ENCODE measurements at regions not wholly inside any gene's neighbourhood (a gene's known extent, or its start where the extent isn't known, plus 50 kb on each side); places are given as distances from the start of the nearest gene placed in this dataset.

- Histone ChIP-seq H3K9me3 (no peaks in the 10 kb centered on the region), H3K36me3 (replicated peaks in 1 of 2; ENCODE audit: insufficient read depth in 1 of 2, low read depth in 2 of 2) (no peaks in the 10 kb centered on the region), H3K4me1 (no peaks in the 10 kb centered on the region), H3K27ac (no peak overlapping the region), H3K27me3 (no peaks in the 10 kb centered on the region), H3K4me3 (no peak overlapping the region)
- 62 to 67% methylated on average over 1 of the region's 1 CpG for WGBS, 2 donors
- DNase-seq (no peak), ATAC-seq (no peak)
- no peak for TF ChIP-seq POLR2A (IDR thresholded peaks at IDR 0.05)
- TF ChIP-seq, protein P1, sequence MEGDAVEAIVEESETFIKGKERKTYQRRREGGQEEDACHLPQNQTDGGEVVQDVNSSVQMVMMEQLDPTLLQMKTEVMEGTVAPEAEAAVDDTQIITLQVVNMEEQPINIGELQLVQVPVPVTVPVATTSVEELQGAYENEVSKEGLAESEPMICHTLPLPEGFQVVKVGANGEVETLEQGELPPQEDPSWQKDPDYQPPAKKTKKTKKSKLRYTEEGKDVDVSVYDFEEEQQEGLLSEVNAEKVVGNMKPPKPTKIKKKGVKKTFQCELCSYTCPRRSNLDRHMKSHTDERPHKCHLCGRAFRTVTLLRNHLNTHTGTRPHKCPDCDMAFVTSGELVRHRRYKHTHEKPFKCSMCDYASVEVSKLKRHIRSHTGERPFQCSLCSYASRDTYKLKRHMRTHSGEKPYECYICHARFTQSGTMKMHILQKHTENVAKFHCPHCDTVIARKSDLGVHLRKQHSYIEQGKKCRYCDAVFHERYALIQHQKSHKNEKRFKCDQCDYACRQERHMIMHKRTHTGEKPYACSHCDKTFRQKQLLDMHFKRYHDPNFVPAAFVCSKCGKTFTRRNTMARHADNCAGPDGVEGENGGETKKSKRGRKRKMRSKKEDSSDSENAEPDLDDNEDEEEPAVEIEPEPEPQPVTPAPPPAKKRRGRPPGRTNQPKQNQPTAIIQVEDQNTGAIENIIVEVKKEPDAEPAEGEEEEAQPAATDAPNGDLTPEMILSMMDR (IDR thresholded peaks at IDR 0.05) = no peak
- intact Hi-C loops (cut with DNase I) = no loop called here
These were observed 717.5 kb upstream of the POM121L12 start for GRCh38 chr7:52317921-52318320.

DNA sequence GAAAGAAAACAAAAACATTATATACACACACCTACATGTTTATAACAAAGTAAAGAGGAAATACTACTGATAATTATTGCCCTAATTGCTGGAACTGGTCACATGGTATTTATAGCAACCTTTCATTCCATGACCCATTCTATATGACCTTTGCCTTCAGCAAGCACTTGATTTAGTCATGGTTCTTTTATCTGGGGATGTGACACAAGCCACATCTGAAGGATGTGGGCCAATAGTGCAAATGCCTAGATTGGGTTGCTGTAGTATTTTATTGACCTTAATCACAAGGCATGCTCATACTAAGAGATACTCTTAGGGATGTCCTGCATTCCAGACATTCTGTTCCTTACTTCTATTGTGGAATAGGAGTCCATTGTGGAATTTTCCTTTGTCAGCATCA, 723.5 kb upstream of the POM121L12 start:
- no peak for DNase-seq
- TF ChIP-seq, protein P1 (IDR thresholded peaks at IDR 0.05) = no peak
- TF ChIP-seq POLR2A (IDR thresholded peaks at IDR 0.05) = no peak
- no peak overlapping the region for H3K27ac ChIP-seq
- ATAC-seq = no peak
- intact Hi-C loops (cut with DNase I) = no loop called here
- H3K36me3 ChIP-seq (replicated peaks in 1 of 2; ENCODE audit: insufficient read depth in 1 of 2, low read depth in 2 of 2) = no peaks in the 10 kb centered on the region
- no peaks in the 10 kb centered on the region for H3K9me3 ChIP-seq
- no peaks in the 10 kb centered on the region for H3K27me3 ChIP-seq
- H3K4me3 ChIP-seq = no peak overlapping the region
- no peaks in the 10 kb centered on the region for H3K4me1 ChIP-seq

DNA sequence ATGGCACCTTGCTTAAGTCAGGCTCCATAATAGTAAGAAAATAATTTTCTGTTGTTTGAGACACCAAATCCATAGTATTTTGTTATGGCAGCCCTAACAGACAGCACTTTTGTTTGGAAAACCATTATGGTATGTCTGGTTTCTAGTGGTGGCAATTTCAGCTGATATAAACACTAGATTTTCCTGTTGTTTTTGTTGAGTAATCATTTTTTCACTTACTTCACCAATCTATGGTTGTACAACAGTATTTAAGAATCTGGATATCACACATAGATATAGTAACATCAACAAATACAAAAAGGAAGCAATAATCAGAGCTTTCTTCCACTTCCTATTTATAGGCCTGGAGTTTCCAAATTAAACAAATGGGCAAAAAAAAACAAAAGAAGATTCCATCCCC, 725.8 kb upstream of the POM121L12 start:
- Histone ChIP-seq H3K4me1 (no peaks in the 10 kb centered on the region), H3K9me3 (no peaks in the 10 kb centered on the region), H3K27me3 (no peaks in the 10 kb centered on the region), H3K27ac (no peak overlapping the region), H3K36me3 (replicated peaks in 1 of 2; ENCODE audit: insufficient read depth in 1 of 2, low read depth in 2 of 2) (no peaks in the 10 kb centered on the region), H3K4me3 (no peak overlapping the region)
- TF ChIP-seq, protein P1 (IDR thresholded peaks at IDR 0.05) = no peak
- no peak for TF ChIP-seq POLR2A (IDR thresholded peaks at IDR 0.05)
- ATAC-seq (no peak), DNase-seq (no peak)
- intact Hi-C loops (cut with DNase I) = no loop called here

- no peak for ATAC-seq
- no peaks in the 10 kb centered on the region for H3K4me1 ChIP-seq
- WGBS, 2 donors = 86 to 93% methylated on average over 15 to 23 of the region's 31 CpGs
- no peaks in the 10 kb centered on the region for H3K27me3 ChIP-seq
- no peak for TF ChIP-seq POLR2A (IDR thresholded peaks at IDR 0.05)
- TF ChIP-seq, protein P1 (IDR thresholded peaks at IDR 0.05) = no peak
- no peaks in the 10 kb centered on the region for H3K36me3 ChIP-seq (replicated peaks in 1 of 2; ENCODE audit: insufficient read depth in 1 of 2, low read depth in 2 of 2)
- intact Hi-C loops (cut with DNase I) = no loop called here
- no peak for DNase-seq
- no peak overlapping the region for H3K4me3 ChIP-seq
- H3K9me3 ChIP-seq = no peaks in the 10 kb centered on the region
- H3K27ac ChIP-seq = no peak overlapping the region
These were observed 732.5 kb upstream of the POM121L12 start for GRCh38 chr7:52302765-52303520.

- no peak for DNase-seq
- ATAC-seq = no peak
- TF ChIP-seq, protein P1 (IDR thresholded peaks at IDR 0.05) = no peak
- TF ChIP-seq POLR2A (IDR thresholded peaks at IDR 0.05) = no peak
- no peak overlapping the region for H3K4me3 ChIP-seq
- intact Hi-C loops (cut with DNase I) = no loop called here
- H3K36me3 ChIP-seq (replicated peaks in 1 of 2; ENCODE audit: insufficient read depth in 1 of 2, low read depth in 2 of 2) = no peaks in the 10 kb centered on the region
- H3K9me3 ChIP-seq = no peaks in the 10 kb centered on the region
- H3K27me3 ChIP-seq = no peaks in the 10 kb centered on the region
- H3K4me1 ChIP-seq = no peaks in the 10 kb centered on the region
- WGBS, 2 donors = 70% methylated on average over 5 of the region's 5 CpGs
- H3K27ac ChIP-seq = no peak overlapping the region
These were observed 738.3 kb upstream of the POM121L12 start for GRCh38 chr7:52297128-52297527.

Measured in body of pancreas (tissue), 4 donors.